GM18861 (cell line): ENCODE measurements at regions not wholly inside any gene's neighbourhood (a gene's known extent, or its start where the extent isn't known, plus 50 kb on each side); places are given as distances from the start of the nearest gene placed in this dataset.
"Not testable (repeated sequence)": the region's sequence is repeated elsewhere in the genome, so short reads cannot be mapped to it uniquely, and the experiment has no call there.

ENCODE experiments used
- ATAC-seq: cut with Tn5 transposase; IDR thresholded peaks from one replicate; pipeline ENCODE4 v1.9.1; 2021; ENCODE audit not compliant: unreplicated experiment

DNA sequence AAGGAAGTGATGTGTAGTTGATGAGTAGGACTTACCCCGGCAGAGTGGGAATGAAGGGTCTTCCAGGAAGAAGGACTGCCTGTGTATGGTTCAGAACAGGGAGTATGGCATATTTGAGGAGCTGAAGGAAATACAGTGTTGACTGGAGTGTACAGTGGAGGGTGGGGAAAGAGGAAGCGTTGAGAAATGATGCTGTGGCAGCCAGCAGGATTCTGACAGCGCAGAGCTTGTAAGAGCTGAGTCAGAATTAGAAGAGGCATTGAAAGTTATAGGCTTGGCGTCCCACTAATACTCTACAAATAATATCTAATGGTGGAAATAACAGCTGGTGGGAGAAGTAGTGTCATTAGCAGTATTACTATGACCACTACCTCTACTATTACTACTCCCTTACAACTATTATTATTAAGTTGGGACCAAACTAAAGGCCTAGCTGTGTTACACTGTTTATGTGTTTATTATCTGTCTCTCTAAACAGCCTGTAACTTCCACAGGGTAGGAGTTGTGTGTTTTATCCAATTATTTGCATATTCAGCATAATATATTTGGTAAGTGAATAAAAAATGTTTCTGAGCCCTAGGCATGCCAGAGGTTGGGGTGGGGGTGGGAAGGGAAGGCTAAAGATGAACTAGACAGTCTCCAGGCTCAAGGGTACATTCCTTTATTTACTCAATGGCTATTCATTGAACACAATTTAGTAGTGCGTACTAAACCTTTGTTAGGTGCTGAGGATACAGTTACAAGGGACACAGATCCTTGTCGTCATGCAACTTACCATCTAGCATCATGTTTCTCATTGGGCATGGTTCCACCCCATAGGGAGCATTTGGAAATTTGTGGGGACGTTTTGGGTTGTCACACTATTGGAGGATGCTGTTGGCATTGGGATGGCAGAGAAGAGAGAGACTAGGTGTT is 428.8 kb upstream of the ONECUT1 start:
- no peak for ATAC-seq

DNA sequence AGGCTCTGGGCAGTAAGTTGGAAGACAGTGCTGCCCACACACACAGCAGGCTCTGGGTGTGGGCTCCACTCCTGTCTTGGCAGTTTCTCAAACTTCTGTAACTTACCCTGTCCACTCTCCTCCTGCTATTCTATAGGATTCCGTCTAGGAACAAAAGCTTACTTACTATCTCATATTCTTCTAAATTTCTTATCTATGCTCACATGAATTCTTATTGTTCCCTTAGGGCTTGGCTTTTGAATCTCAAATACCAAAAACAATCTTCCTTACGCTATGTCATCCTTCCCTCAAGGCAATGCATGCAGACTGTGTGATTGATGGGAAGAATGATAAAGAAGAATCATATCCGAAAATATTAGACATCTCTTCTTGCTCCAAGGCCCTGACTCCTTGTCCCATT is 425.9 kb upstream of the ONECUT1 start:
- no peak for ATAC-seq

DNA sequence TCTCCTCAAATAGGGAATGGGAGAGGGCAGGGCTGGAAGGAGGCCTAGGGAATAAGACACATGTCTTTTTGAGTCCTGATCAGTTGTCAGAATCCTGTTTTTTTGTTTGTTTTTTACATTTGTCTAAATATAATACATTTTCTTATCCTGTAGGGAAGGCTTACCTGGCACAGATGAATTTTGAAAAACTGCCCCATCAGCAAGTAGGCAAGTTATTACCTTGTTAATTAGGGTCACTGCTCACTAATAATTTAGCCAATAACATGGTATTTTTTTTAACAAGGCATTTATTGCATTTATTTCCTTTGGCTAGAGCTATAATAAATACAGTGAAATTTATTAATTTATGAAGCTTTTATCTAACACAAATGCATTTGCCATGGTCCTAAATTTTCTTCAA is 423.2 kb upstream of the ONECUT1 start:
- ATAC-seq = no peak

DNA sequence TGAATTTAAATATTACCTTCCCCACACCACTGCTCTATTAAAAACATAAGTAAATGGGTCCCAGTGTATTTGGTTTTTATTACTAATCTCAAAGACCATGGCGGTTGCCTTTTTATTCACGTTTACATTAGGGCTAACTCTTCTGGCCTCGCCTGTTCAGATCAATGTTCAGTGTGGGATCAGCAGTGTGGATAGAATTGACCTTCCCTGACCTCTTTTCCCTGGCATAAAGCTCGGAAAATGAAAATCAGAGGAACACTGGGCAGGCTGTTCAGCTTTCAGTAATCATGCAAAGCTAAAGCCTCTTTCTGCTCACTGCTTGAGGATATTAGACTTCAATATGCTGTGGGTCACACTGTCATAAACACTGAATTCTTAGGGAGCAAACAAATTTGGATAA is 422.6 kb upstream of the ONECUT1 start:
- no peak for ATAC-seq

DNA sequence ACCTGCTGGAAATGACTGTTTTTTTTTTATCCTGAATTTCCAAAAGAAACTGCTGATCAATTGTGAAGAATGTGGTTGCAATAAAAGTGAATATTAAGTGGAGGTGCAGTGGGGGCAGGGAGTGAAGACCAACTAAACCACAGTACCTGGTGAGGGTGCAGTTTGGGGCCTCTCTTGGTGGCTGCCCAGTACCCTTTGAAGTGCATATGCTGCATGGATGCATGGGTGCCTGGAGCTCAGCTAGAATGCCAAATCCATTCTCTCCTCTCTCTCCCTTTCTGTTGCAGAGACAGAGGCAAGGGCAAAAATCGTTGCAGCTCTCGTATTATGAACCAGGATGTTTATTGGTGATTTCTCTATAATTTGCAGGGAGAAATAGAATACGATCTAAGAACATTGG is 420.5 kb upstream of the ONECUT1 start:
- ATAC-seq = no peak

DNA sequence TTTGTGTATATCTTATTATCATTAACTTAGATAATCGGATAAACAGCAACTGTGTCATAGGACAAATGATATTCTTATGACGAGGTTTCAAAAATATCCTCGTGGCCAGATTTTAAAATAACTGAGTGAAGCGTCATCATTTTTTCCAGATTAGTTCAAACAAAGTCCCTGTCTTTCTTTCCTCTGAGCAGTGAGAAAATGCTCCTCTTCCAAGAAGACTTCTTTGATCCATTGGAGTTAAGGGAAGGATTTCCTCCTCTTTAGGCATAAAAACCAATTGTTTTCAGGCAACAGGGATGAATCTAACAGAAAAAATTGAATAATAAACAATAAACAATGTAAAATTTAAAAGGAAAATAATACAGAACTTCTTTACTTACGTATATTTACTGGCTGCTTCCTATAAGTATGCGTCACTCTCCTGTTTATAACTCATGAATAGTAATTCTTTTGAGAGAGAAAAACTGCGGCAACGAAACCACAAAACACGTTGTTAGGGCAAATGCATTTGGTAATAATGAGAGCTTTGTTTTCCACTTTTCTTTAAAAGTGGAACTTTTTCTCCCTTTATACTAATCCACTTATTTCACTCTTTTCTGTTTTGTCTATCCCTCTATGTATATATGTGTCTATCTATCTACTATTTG is 419.4 kb upstream of the ONECUT1 start:
- no peak for ATAC-seq

DNA sequence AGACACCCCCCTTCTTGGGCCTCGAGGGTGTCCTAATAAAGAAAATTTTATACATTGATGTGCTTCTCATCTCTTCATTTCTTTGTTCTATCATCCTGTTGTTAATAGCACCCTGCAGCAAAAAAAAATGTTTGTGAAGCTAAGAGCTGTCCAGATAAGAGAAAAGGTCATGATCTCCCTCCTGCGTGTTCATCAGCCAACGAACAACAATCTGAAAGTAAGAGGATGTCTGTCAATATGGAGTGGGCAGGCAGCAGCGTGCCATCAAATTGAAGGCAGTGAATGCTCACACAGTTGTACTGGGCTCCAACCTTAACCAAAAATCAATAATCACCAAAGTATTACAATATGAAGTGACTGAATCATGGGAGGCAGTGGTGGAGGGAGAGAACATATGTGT is 418.6 kb upstream of the ONECUT1 start:
- ATAC-seq = no peak

DNA sequence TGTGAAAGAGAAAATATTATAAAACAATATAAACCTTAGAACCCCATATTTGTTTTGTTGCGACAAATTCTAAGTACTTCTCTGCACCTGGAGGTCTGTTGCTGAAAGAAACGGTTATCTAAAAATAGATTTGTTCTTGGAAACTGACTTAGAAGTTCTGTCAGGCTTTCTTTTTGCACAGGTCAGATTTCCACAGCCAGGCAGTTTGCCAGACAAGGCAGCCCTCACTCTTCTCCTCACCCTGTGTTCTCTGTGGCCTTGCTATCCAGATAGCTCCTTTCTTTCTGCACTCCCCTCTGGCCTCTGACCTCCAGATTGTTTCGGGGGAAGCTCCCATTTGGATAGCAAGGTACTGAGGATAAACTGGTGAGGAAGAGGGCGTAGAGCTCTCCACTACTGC is 413.3 kb upstream of the ONECUT1 start:
- ATAC-seq = no peak

DNA sequence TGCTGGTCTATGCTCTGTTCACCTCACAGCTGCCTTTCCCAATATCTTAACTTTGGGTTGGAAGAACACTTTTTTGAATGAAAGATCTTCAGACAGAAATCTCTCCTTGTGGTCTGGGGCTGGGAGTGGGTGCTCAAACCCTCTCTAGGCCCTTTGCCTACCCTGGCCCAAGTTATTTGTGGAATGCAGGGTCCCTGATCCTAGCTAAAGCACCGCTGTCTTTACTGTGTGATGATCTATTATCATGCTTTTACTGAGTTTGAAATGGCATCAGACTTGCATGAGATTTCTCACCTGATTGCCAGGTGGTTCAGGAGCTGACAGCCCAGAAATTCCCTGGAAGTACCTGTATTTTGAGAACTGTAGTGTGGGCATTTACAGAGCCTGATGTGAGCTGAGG is 412.7 kb upstream of the ONECUT1 start:
- ATAC-seq = no peak

DNA sequence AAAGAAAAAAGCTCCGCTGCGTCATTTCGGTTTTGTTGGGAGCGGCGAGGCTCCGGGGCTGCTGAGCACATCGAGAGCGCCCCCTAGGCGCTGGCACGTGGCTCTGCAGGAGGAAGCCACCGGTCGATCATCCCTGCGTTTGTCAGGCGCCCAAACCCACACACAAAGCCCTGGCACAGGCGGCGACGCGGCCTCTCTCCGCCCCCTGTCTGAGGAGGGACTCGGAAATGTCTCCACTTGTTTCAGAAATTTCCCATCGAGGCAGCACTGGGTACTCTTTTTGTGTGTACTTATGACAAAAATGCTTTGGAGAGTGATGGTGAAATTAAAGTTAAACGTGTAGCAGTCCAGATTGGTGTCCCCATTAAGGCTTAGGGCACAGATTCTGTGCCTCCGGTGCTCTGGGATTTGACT is 407.3 kb upstream of the ONECUT1 start:
- ATAC-seq = peak; percentile 69

DNA sequence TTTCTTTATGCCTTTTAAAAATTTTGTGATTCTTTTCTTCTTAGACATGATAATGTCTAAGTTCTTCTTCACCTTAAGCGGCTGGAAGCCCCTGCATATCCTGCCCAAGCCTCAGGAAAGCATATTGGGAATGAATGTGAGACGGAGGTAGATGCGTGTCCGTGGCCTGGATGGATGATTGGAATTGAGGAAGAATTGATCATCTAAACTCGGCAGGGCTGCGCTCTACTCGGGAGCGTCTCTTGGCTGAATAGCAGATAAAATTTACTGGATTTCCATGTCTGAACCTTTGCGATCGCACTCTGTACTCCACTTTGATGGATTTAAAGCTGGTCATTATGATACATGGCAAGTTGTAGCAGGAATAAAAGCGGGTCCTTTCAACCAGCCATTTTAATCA is 406.7 kb upstream of the ONECUT1 start:
- ATAC-seq = no peak

DNA sequence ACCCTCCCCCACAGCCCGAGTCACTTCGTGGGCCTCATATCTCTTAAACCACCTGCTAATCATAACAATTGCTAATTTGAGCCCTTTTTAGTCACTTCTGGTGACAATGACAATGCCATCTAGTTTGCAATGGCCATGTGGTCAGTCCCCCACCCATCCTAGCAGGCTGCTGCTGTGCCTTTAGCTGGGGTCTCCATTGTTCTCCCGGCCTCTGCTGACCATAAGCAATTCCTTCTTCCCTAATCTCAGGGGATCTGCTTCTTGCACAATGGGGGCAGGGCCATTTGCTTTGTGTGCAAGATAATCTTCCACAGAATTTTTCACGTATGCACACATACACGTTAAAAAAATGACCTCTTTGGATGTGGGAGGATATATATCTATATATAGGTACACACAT is 406.1 kb upstream of the ONECUT1 start:
- ATAC-seq = no peak

DNA sequence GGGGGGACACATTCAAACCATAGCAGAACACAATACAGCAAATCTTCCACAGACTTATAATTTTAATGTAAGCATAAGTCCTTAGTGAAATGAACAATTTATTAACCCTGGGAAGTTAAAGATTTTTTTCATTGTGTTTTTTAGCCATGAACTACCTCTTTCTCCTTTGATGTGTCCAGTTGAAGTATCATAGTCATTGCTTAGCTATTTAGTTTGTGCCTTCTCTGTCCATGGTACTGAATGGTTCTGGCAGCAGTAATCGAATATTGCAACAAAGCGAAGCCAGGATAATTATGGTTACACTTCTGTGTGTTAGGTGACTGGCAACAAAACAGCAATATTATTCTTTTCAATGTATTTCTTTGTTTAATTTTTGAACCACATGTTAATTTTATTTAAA is 403.0 kb upstream of the ONECUT1 start:
- ATAC-seq = no peak

DNA sequence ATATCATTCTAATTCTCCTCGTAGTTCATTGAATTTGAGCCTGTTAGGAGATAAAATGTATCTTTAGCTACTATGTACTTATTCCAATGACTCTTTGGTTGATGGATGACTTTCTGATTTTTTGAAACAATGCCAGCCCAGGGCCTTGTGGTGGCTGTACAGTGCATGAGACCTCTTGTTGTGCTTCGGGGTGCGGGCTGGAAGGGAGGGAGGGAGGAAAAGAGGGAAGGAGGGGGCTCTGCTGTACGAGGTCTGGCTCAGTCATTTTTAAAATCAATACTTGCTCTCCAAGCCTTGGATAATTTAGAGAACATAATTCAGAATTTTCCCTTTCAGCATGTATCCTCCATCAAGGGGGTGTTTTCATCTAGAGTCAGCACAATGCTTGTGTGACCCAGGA is 399.7 kb upstream of the ONECUT1 start:
- ATAC-seq = no peak

DNA sequence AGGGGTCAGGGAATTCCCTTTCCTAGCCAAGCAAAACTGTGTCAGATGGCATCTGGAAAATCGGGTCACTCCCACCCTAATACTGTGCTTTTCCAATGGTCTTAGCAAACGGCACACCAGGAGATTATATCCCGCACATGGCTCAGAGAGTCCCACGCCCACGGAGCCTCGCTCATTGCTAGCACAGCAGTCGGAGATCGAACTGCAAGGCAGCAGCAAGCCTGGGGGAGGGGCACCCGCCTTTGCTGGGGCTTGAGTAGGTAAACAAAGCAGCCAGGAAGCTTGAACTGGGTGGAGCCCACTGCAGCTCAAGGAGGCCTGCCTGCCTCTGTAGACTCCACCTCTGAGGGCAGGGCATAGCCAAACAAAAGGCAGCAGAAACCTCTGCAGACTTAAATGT is 393.3 kb upstream of the ONECUT1 start:
- ATAC-seq = not testable (repeated sequence)

DNA sequence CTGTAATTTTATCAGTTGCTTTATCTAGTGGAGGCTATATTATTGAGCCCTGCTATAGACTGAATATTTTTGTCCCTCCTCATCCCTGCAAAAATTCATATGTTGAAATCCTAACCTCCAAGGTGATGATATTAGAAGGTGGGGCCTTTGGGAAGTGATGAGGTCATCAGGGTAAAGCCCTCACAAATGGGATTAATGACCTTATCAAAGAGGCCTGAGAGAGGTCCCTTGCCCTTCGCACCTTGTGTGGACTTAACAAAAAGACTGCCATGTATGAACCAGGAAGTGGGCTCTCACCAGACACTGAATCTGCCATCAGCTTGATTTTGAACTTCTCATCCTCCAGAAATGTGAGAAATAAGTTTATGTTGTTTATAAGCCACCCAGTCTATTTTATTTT is 381.4 kb upstream of the ONECUT1 start:
- no peak for ATAC-seq

DNA sequence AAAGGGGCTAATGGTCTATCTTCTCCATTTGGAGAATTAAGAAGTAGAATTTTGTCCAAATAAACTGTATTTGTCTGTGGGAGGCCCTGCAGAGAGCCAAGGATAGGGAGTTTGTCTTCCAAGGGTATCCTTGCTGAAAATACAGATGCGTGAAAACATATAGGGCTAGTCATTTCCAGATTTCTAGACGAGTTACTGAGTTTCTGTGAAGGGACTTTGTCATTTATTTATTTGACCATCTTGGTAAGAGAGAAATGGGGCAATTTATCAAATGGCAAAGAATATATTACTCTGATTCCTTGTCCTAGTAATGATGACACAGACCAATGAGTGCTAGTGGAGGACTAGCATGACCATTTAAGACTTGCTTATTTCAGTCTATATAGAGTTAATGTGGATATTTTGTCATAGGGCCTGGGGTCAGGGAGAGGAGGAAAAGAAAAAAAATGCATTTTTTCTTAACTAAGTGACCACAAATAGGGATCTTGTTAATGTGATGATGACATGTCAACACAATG is 376.6 kb upstream of the ONECUT1 start:
- ATAC-seq = no peak

DNA sequence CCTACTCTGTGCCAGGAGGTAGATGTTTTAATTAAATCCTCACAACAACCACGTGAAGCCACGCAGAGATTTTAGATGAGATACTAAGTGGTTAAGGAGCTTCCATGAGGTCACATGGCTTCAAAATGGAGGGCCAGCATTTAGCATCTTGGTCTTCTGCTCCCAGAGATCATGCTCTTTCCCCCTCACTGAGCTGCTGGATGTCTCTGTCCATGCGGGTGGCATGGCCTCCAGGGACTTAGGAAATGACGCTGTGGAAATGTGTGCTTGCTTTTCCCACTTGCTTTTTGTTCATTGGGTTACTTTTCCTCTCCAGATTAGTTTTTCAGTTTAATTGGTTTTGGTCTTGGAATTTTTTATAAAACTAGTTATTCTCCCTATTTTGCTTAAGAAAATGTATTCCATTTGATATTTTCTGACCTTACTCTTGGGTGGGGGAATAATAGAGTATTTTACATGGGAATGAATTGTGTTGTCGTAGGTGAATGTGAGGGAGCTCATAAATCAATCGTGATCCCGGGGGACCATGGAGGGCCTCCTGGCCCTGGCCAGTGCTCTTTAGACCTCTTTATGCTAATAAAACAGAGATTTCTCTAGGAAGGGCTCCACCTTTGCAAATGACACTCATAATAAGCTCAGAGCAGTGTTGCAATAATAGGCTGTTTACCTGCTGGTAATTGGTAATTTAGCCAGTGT is 376.0 kb upstream of the ONECUT1 start:
- no peak for ATAC-seq

DNA sequence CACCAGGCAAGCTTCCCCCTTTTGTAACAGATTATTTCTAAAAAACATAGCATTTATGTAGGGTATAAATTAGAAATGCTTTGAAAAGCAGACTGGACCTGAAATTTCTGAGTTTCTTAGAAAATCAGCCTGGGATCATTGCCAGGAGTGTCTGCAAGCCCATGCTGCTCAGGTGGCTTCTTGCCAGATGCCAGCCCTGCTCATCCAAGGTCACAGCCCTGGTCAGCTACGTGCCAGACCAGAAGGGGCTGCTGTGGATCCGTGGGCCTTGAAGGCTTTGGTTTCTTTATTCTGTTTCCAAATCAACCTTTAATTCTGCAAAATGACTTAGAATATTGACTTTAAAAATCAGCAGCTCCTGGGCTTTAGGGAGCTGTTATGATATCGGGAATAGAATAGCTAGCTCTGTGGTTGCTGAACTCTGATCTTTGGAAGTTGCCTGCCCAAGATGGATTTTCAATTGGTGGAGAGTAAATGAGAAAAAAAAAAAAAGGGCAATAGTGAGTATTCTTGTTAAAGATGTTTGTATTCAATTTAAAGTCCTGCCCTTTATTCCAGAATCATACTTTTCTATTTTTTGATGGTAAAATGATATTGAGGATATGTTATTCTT is 370.1 kb upstream of the ONECUT1 start:
- no peak for ATAC-seq

DNA sequence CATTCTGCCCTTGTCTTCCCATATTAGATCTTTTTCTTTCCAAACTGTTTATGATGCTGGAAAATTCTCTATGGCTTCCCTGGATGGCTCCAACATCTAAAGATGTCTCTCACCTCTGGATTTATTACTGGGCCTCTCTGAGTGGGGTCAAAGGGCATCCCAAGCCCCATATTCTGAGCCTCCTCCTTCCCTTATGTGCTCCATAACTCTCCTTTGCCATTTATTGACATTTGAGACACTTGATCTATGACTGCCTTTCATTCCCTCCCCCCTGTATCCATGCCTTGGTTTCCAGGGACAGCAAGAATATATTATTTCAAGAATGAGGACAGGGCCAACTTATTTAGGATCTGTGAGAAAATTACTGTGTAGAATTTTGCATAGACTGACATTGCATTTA is 369.3 kb upstream of the ONECUT1 start:
- no peak for ATAC-seq

DNA sequence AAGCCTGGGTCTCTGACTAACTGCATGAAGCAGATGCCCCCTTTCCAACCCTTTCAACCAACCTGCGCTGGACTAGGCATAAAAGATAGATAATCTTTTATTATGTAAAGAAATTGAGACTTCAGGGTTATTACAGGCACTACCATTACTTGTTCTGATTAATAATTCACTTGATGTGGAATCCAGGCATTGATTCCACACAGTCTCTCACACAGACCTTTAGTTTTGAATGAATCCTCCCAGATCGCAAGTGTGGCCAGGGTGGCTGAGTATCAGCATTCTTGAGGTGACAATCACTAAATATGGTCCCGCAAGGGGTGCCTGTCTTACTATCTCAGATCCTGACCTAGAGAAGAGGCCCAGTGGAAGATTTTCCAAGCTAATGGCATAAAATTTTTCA is 368.9 kb upstream of the ONECUT1 start:
- no peak for ATAC-seq
